Neural cell (in vitro differentiated cells): ENCODE measurements at regions not wholly inside any gene's neighbourhood (a gene's known extent, or its start where the extent isn't known, plus 50 kb on each side); places are given as distances from the start of the nearest gene placed in this dataset.

Source experiments
- EP300 ChIP-seq: fragments of 450-650 bp; conservative IDR thresholded peaks from 2 replicates; pipeline ENCODE4 v1.6.1; 2014; ENCODE audit warnings: antibody characterized with exemption, mild to moderate bottlenecking, moderate library complexity; ENCODE audit not compliant: poor library complexity, severe bottlenecking
- POLR2AphosphoS5 ChIP-seq: IDR thresholded peaks from 2 replicates; pipeline ENCODE4 v1.6.1; 2012
- TF ChIP-seq, protein P1 (sequence below): fragments of 450-650 bp; IDR thresholded peaks from 2 replicates; pipeline ENCODE4 v1.5.1; 2014; ENCODE audit warnings: antibody characterized with exemption, mild to moderate bottlenecking, moderate library complexity; ENCODE audit not compliant: poor library complexity, severe bottlenecking

DNA sequence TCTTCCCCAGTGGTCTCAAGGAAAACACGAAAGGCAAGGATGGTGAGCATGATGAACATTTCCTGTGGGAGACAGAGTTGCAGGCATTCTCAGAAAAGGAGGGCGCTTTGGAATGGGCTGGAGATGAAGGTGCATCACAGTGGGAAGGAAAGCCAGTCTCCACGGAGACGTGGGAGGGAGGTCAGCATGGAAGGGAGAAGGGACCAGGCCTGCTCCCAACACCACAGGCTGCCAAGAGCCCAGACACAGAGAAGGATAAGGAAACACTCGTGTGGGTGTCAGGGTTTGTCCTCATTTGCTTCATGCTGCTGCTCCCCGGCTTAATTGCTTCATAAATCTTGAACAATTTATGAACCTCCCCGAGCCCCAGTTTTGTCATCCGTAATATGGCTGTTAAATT is 231.5 kb upstream of the ZNF32 start:
- TF ChIP-seq EP300 (no peak), POLR2AphosphoS5 (no peak)
- TF ChIP-seq, protein P1, sequence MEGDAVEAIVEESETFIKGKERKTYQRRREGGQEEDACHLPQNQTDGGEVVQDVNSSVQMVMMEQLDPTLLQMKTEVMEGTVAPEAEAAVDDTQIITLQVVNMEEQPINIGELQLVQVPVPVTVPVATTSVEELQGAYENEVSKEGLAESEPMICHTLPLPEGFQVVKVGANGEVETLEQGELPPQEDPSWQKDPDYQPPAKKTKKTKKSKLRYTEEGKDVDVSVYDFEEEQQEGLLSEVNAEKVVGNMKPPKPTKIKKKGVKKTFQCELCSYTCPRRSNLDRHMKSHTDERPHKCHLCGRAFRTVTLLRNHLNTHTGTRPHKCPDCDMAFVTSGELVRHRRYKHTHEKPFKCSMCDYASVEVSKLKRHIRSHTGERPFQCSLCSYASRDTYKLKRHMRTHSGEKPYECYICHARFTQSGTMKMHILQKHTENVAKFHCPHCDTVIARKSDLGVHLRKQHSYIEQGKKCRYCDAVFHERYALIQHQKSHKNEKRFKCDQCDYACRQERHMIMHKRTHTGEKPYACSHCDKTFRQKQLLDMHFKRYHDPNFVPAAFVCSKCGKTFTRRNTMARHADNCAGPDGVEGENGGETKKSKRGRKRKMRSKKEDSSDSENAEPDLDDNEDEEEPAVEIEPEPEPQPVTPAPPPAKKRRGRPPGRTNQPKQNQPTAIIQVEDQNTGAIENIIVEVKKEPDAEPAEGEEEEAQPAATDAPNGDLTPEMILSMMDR, result no peak
